ENCODE measurements at regions not wholly inside any gene's neighbourhood (a gene's known extent, or its start where the extent isn't known, plus 50 kb on each side); places are given as distances from the start of the nearest gene placed in this dataset.
"Not testable (repeated sequence)": the region's sequence is repeated elsewhere in the genome, so short reads cannot be mapped to it uniquely, and the experiment has no call there.

DNA sequence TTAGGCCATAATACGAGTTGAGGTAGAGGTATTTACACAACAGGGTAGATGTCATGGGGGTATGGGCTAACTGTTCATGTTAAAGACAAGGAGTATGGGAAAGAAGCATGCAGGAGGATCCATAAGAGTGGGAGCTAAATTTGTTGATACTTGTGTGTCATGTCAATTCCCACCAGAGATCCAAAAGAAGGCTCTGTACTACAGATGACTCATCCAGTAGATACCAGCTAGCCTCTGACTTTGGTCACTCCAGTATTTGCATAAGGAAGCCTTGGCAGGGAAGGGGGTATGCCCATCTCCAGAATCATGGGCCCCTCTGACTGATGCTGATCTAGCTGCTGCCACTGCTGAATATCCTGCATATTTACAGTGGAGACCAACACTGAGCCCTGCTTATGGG is 743.7 kb upstream of the GRAMD2B start:
- DNase-seq, result no peak
- no peaks in the 10 kb centered on the region for H3K27me3 ChIP-seq
- H3K36me3 ChIP-seq, result no peaks in the 10 kb centered on the region
- WGBS, 2 donors, result 89 to 90% methylated on average over 1 of the region's 1 CpG
- H3K9me3 ChIP-seq, result no peaks in the 10 kb centered on the region
- TF ChIP-seq, protein P1, sequence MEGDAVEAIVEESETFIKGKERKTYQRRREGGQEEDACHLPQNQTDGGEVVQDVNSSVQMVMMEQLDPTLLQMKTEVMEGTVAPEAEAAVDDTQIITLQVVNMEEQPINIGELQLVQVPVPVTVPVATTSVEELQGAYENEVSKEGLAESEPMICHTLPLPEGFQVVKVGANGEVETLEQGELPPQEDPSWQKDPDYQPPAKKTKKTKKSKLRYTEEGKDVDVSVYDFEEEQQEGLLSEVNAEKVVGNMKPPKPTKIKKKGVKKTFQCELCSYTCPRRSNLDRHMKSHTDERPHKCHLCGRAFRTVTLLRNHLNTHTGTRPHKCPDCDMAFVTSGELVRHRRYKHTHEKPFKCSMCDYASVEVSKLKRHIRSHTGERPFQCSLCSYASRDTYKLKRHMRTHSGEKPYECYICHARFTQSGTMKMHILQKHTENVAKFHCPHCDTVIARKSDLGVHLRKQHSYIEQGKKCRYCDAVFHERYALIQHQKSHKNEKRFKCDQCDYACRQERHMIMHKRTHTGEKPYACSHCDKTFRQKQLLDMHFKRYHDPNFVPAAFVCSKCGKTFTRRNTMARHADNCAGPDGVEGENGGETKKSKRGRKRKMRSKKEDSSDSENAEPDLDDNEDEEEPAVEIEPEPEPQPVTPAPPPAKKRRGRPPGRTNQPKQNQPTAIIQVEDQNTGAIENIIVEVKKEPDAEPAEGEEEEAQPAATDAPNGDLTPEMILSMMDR (IDR thresholded peaks at IDR 0.05), result no peak
- no peak for TF ChIP-seq POLR2A (IDR thresholded peaks at IDR 0.05)
- no peak for TF ChIP-seq POLR2AphosphoS5 (IDR thresholded peaks at IDR 0.05)
- no peak for TF ChIP-seq EP300 (IDR thresholded peaks at IDR 0.05)
- H3K27ac ChIP-seq, result no peak overlapping the region
- H3K4me3 ChIP-seq, result no peak overlapping the region
- intact Hi-C loops (cut with DNase I), result no loop called here
- no peaks in the 10 kb centered on the region for H3K4me1 ChIP-seq

DNA sequence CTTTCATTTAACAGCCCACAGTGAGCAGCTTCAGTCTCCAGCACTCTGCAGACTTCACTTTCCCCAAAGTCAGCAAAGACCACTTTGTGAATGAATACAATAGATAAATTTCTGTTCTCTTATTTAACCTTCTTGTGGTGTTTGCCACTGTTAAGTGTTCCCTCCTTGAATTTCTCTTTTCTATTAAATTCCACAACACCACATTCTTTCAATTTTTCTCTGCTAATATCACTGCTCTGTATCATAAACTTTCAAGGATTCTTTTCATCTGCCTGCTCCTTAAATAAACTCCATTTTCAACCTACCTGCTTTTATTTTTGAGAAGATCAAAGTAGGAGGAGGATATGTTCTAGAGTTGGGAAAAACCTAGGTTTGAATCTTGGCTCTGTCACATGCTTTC is 739.5 kb upstream of the GRAMD2B start:
- TF ChIP-seq POLR2A (IDR thresholded peaks at IDR 0.05) (no peak), EP300 (IDR thresholded peaks at IDR 0.05) (no peak), POLR2AphosphoS5 (IDR thresholded peaks at IDR 0.05) (no peak)
- TF ChIP-seq, protein P1 (IDR thresholded peaks at IDR 0.05), result no peak
- DNase-seq, result no peak
- Histone ChIP-seq H3K9me3 (no peaks in the 10 kb centered on the region), H3K27ac (no peak overlapping the region), H3K36me3 (no peaks in the 10 kb centered on the region), H3K4me1 (no peaks in the 10 kb centered on the region), H3K4me3 (no peak overlapping the region), H3K27me3 (no peaks in the 10 kb centered on the region)
- intact Hi-C loops (cut with DNase I), result no loop called here

DNA sequence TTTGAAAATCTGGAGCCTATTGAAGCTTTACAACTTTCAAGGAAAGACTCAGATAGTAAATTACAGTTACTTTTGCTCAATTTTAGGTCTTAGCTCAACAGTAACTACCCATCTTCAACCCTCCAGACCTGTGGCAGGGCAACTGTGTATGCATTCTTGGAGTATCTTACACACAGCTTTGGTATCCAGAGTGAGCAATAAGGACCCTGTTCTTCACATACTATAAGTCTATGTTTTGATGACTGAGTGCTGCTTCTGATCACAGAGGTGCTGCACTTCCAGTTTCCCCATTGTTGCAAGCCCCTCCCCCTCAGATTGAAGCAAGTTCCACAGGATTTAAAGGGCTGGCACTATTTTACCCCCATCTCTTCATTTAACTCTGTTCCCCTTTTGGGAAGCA is 737.4 kb upstream of the GRAMD2B start:
- Histone ChIP-seq H3K4me3 (no peak overlapping the region), H3K27ac (no peak overlapping the region), H3K4me1 (no peaks in the 10 kb centered on the region), H3K36me3 (no peaks in the 10 kb centered on the region), H3K9me3 (no peaks in the 10 kb centered on the region), H3K27me3 (no peaks in the 10 kb centered on the region)
- intact Hi-C loops (cut with DNase I), result no loop called here
- no peak for DNase-seq
- TF ChIP-seq POLR2A (IDR thresholded peaks at IDR 0.05), result no peak
- no peak for TF ChIP-seq EP300 (IDR thresholded peaks at IDR 0.05)
- TF ChIP-seq, protein P1 (IDR thresholded peaks at IDR 0.05), result no peak
- no peak for TF ChIP-seq POLR2AphosphoS5 (IDR thresholded peaks at IDR 0.05)

DNA sequence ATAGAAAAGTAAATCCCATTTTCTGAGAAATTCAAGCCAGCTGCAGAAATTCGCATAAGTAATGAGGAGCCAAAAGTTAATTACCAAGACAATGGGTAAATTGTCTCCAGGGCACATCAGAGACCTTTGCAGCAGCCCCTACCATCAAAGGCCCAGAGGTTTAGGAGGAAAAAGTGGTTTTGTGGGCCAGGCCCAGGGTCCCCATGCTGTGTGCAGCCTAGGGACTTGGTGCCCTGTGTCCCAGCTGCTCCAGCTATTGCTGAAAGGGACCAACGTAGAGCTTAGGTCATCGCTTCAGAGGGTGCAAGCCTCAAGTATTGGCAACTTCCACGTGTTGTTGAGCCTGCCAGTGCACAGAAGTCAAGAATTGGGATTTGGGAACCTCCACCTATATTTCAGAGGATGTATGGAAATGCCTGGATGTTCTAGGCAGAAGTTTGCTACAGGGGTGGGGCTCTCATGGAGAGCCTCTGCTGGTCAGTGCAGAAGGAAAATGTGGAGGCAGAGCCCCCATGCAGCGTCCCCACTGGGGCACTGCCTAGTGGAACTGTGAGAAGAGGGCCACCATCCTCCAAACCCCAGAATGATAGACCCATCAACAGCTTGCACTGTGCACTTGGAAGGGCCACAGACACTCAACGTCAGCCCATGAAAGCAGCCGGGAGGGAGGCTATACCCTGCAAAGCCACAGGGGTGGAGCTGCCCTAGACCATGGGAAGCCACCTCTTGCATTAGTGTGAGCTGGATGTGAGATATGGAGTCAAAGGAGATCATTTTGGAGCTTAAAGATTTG is 731.3 kb upstream of the GRAMD2B start:
- H3K4me3 ChIP-seq; H3K4me1 ChIP-seq; H3K27ac ChIP-seq; H3K27me3 ChIP-seq; DNase-seq; H3K36me3 ChIP-seq; H3K9me3 ChIP-seq; intact Hi-C loops (cut with DNase I): not testable (repeated sequence)
- 92 to 93% methylated on average over 7 of the region's 7 CpGs for WGBS, 2 donors

DNA sequence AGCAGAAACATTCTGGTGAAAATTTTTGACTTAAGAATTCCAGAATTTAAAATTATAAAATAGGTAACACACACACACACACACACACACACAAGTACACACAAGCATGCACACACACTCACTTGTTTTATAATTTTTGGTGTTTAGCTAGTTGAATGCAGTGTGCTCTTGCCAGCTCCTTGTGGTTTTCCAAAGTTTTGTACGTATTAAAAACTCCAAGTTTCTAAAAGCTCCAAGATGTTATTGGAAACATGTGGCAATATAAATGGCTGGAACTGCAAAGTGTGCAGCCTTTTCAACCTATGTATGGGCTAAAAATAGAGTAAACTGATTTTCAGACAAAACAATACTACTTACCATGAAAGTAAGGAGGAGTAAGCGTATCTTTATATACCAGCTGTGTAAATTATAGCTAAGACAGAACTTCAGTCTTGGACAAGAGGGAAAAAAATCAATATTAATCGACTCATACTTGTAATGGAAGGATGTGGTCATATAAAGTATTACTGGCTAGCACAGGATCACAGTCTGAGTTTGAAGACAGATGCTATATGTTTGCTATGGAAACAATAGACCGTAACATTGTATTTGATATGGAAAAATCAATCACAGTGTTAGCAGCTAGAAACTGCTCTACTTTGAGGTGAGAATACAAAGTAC is 727.1 kb upstream of the GRAMD2B start:
- Histone ChIP-seq H3K27ac (no peak overlapping the region), H3K4me1 (peaks cover 0 to 9% (median 0%) of the 10 kb centered on the region in 4 donors), H3K4me3 (no peak overlapping the region), H3K36me3 (no peaks in the 10 kb centered on the region), H3K9me3 (no peaks in the 10 kb centered on the region), H3K27me3 (no peaks in the 10 kb centered on the region)
- intact Hi-C loops (cut with DNase I), result no loop called here
- 60 to 78% methylated on average over 4 of the region's 4 CpGs for WGBS, 2 donors
- no peak for DNase-seq
- TF ChIP-seq, protein P1 (IDR thresholded peaks at IDR 0.05), result no peak
- TF ChIP-seq POLR2AphosphoS5 (IDR thresholded peaks at IDR 0.05) (no peak), EP300 (IDR thresholded peaks at IDR 0.05) (no peak)

Data from sigmoid colon (tissue), 6 donors.